Thyroid gland (tissue), 4 donors: ENCODE measurements at regions not wholly inside any gene's neighbourhood (a gene's known extent, or its start where the extent isn't known, plus 50 kb on each side); places are given as distances from the start of the nearest gene placed in this dataset.

ENCODE experiments used
- DNase-seq, 2 donors: peaks; one replicate each; pipeline ENCODE4 v3.0.0-alpha.2; 2019
- H3K27ac ChIP-seq, 3 donors: fragments of 200-600 bp; sonication (generic); 1 replicate in 2 of 3; 2 replicates in 1 of 3; pipeline ENCODE4 v1.5.1; 2016 to 2019; ENCODE audit warnings: mild to moderate bottlenecking in 1 of 3, moderate library complexity in 1 of 3
- H3K27me3 ChIP-seq: fragments of 200-600 bp; sonication (generic); one replicate; pipeline ENCODE4 v1.5.1; 2019
- H3K36me3 ChIP-seq, 2 donors: fragments of 200-600 bp; sonication (generic); one replicate each; pipeline ENCODE4 v1.5.1; 2016 to 2019
- H3K4me1 ChIP-seq, 2 donors: fragments of 200-600 bp; sonication (generic); one replicate each; pipeline ENCODE4 v1.5.1; 2017 to 2019
- H3K4me3 ChIP-seq, 3 donors: fragments of 200-600 bp; sonication (generic); replicated peaks in 1 of 3; 1 replicate in 2 of 3; 2 replicates in 1 of 3; pipeline ENCODE4 v1.5.1; 2016; ENCODE audit warnings: mild to moderate bottlenecking in 1 of 3
- H3K9me3 ChIP-seq: fragments of 200-600 bp; sonication (generic); one replicate; pipeline ENCODE4 v1.5.1; 2017
- POLR2A ChIP-seq, 2 donors: fragments of 450-650 bp; IDR thresholded peaks; one replicate each; pipeline ENCODE4 v1.6.1; 2017; ENCODE audit warnings: antibody characterized with exemption in 2 of 2, mild to moderate bottlenecking in 2 of 2, moderate library complexity in 1 of 2
- WGBS, 2 donors: methylation state at CpG; one replicate each; pipeline ENCODE4 v1.1.5; 2017; 5-methylcytosine and 5-hydroxymethylcytosine counted together
- intact Hi-C: fragments of 100-400 bp; cut with DNase I; formaldehyde crosslinking; loops from one replicate; pipeline ENCODE4 v1.15.1; 2023
- TF ChIP-seq, protein P1 (sequence below), 6 experiments: fragments of 200-600 bp in 3 of 6; fragments of 450-650 bp in 3 of 6; sonication (generic) in 3 of 6; IDR thresholded peaks; one replicate each; pipeline ENCODE4 v1.5.1; 2016 to 2019; ENCODE audit warnings: antibody characterized with exemption in 6 of 6, mild to moderate bottlenecking in 2 of 6, inconsistent platforms in 1 of 6, moderate library complexity in 1 of 6

DNA sequence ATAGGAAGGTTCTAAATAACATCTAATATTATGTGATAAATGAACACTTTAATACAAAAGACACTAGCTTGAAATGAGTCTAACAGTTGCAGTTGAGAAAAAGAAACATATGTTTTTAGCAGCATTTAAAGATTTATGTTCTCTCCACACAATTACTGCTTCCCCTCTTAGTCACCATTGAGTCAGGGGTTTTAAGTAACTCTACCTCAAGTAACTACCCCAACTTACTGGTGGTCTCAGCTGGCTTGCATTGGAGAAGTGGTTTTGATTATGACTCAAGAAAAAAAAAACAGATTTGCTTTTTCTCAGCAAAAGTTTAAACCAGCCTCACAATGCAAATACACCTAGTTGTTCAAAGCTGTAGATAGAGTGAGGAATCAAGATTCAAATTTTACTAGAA is 1216.5 kb upstream of the CDH9 start:
- H3K9me3 ChIP-seq: no peaks in the 10 kb centered on the region
- no peak for DNase-seq
- intact Hi-C loops: no loop called here

DNA sequence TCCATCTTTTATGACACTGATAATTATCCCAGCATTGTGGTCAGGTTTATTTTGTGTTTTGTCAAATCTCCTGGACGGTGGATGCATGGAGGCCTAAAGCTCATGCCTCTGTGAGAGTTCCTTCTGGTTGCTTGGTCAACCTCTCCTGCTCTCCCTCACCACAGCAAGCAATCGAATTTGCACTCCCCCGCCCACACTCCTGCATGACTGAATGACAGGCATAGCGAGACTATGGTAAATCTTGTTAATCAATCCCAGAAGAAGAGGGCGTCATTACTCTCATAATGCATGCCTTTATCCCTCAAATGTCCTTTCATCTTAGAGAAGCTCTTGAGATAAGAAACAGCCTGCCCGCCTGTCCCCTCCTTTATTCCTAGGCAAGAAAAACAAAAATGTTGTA is 1215.0 kb upstream of the CDH9 start:
- Histone ChIP-seq H3K27me3 (no peaks in the 10 kb centered on the region), H3K4me1 (no peaks in the 10 kb centered on the region), H3K27ac (no peak overlapping the region), H3K9me3 (no peaks in the 10 kb centered on the region), H3K36me3 (no peaks in the 10 kb centered on the region), H3K4me3 (no peak overlapping the region)
- TF ChIP-seq POLR2A (IDR thresholded peaks at IDR 0.05): no peak
- TF ChIP-seq, protein P1, sequence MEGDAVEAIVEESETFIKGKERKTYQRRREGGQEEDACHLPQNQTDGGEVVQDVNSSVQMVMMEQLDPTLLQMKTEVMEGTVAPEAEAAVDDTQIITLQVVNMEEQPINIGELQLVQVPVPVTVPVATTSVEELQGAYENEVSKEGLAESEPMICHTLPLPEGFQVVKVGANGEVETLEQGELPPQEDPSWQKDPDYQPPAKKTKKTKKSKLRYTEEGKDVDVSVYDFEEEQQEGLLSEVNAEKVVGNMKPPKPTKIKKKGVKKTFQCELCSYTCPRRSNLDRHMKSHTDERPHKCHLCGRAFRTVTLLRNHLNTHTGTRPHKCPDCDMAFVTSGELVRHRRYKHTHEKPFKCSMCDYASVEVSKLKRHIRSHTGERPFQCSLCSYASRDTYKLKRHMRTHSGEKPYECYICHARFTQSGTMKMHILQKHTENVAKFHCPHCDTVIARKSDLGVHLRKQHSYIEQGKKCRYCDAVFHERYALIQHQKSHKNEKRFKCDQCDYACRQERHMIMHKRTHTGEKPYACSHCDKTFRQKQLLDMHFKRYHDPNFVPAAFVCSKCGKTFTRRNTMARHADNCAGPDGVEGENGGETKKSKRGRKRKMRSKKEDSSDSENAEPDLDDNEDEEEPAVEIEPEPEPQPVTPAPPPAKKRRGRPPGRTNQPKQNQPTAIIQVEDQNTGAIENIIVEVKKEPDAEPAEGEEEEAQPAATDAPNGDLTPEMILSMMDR (IDR thresholded peaks at IDR 0.05): no peak
- WGBS, 2 donors: 77 to 83% methylated on average over 6 of the region's 6 CpGs
- intact Hi-C loops: no loop called here
- DNase-seq: no peak

More for the DNA sequence above, 1216.5 kb upstream of the CDH9 start:
- Histone ChIP-seq H3K4me1 (no peaks in the 10 kb centered on the region), H3K27ac (no peak overlapping the region), H3K36me3 (no peaks in the 10 kb centered on the region), H3K4me3 (no peak overlapping the region), H3K27me3 (no peaks in the 10 kb centered on the region)
- TF ChIP-seq, protein P1 (IDR thresholded peaks at IDR 0.05): no peak
- no peak for TF ChIP-seq POLR2A (IDR thresholded peaks at IDR 0.05)

DNA sequence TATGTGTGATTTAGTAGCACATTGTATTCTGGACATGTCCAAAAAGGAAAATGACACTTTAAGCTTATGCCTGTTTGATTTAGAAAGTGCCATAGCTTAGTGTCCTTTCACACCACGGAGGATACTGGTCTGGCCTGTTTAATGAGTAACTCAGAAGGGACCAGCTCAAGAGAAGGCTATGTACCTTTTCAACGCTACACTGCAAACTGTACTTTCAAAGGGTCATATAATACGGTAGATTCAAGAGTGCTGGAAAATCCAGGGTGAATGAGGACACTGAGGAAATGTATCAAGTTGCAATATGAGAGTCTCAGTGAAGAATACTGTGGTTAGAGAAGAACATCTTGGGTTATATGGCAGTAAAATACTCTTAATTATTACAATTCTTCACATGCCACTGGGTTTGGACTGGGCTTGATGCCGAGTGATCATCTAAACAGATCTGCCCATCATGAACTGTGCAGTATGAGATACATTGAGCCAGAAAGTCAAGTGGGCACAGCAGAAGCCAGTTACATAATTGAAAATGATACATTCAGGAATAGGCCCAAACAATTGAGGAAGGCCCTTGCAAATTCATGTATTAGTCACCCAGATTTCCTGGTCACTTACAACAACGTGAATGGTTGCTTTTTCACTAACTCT is 1211.5 kb upstream of the CDH9 start:
- H3K27me3 ChIP-seq: no peaks in the 10 kb centered on the region
- DNase-seq: no peak
- H3K27ac ChIP-seq: no peak overlapping the region
- 81 to 85% methylated on average over 5 of the region's 5 CpGs for WGBS, 2 donors
- intact Hi-C loops: no loop called here
- H3K36me3 ChIP-seq: no peaks in the 10 kb centered on the region
- TF ChIP-seq, protein P1 (IDR thresholded peaks at IDR 0.05): no peak
- no peak for TF ChIP-seq POLR2A (IDR thresholded peaks at IDR 0.05)
- no peaks in the 10 kb centered on the region for H3K9me3 ChIP-seq
- no peak overlapping the region for H3K4me3 ChIP-seq
- H3K4me1 ChIP-seq: no peaks in the 10 kb centered on the region

DNA sequence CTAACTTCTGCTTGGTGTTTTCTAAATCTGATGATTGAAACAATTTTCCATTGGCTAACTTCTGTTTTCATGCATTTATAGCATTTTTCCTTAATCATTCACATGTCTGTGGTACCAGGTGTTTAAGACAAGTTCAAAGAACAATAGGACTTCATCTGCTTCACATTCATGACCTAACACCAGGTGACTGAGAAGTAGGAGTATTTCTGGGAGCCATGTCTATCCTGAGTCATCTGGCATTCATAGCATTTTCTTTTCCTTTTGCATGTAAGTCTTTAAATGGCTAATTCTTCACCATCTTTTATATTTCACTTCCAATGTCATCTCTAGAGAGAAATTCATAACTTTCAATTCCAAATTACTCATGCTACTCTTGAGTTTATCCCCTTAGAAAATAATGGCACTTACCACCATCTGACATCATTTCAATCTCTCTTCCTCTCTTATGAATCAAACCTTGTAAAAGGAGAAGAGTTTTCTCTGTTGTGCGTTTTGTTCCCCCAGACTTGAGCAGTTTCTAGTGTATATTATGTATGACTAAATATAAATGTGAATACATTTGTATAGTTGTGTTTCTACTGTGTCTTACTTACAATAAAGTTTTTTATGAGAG is 1196.1 kb upstream of the CDH9 start:
- H3K36me3 ChIP-seq: no peaks in the 10 kb centered on the region
- H3K9me3 ChIP-seq: no peaks in the 10 kb centered on the region
- H3K4me3 ChIP-seq: no peak overlapping the region
- H3K27me3 ChIP-seq: no peaks in the 10 kb centered on the region
- intact Hi-C loops: no loop called here
- no peak overlapping the region for H3K27ac ChIP-seq
- H3K4me1 ChIP-seq: no peaks in the 10 kb centered on the region
- DNase-seq: no peak
- WGBS, 2 donors: 87% methylated on average over 1 of the region's 1 CpG
- TF ChIP-seq, protein P1 (IDR thresholded peaks at IDR 0.05): no peak
- no peak for TF ChIP-seq POLR2A (IDR thresholded peaks at IDR 0.05)

DNA sequence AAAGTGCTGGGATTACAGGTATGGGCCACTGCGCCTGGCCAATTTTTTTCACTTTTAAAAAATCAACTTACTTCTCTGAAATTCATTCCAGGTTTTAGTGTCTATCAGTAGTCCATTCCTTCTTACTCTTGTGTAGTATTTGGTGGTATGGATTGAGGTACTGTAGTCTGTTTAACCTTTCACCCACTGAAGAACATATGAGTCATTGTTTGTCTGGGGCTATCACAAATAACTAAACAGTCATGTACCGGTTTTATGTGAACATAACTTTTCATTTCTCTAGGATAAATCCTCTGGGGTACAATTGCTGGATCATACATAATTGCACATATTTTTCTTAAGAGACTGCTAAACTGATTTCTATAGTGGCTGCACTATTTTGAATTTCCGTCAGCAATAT is 1188.0 kb upstream of the CDH9 start:
- no peaks in the 10 kb centered on the region for H3K4me1 ChIP-seq
- no peak overlapping the region for H3K4me3 ChIP-seq
- no peak for DNase-seq
- no peaks in the 10 kb centered on the region for H3K27me3 ChIP-seq
- TF ChIP-seq, protein P1 (IDR thresholded peaks at IDR 0.05): no peak
- no peak for TF ChIP-seq POLR2A (IDR thresholded peaks at IDR 0.05)
- H3K27ac ChIP-seq: no peak overlapping the region
- H3K36me3 ChIP-seq: no peaks in the 10 kb centered on the region
- no peaks in the 10 kb centered on the region for H3K9me3 ChIP-seq
- intact Hi-C loops: no loop called here
- WGBS, 2 donors: 89 to 90% methylated on average over 3 of the region's 3 CpGs
